Ramos (cell line): ENCODE measurements at regions not wholly inside any gene's neighbourhood (a gene's known extent, or its start where the extent isn't known, plus 50 kb on each side); places are given as distances from the start of the nearest gene placed in this dataset.

Experiments
- in situ Hi-C: fragments of 300-500 bp; cut with MboI; formaldehyde crosslinking; loops from one replicate; pipeline ENCODE4 v1.14.3; 2022; ENCODE audit warnings: low sequenced_read_pairs; ENCODE audit not compliant: unreplicated experiment

DNA sequence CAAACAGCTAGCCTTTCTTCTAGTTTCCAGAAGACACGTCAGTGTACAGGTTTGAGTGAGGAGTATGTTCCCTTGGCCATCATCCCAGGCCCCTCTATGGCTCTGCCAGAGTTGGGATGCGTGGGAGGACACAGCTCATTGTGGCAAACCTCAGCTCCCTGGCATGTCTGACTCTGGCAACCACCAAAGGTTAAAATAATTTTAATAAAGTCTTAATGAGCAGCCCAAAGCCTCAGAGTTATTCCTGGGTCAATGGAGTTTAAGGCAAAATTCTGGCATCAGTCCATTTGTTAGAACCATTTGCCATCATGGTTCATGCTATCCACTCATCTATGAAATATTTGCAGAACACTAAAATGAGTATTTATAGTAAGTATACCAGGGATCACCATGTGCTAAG, 79.8 kb upstream of the PAPPA start:
- in situ Hi-C loops = no loop called here

DNA sequence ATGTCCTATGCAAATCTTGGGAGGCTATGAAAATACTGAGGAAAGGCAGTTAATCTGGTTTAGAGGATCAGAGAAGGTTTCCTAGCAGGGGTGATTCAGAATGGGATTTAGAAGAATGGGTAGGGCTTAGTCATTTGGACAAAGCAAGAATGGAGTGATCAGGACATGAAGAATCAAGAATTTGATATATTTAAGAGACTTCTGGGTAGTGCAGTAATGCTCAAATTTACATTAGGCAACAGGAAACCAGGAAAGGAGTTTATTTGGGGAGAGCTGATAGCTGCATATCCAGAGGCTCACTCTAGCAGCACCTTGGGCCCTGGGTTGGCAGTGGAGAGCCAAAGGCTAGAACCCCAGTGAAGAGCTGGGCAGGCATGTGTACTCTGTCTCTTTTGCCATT, 78.9 kb upstream of the PAPPA start:
- in situ Hi-C loops = no loop called here

DNA sequence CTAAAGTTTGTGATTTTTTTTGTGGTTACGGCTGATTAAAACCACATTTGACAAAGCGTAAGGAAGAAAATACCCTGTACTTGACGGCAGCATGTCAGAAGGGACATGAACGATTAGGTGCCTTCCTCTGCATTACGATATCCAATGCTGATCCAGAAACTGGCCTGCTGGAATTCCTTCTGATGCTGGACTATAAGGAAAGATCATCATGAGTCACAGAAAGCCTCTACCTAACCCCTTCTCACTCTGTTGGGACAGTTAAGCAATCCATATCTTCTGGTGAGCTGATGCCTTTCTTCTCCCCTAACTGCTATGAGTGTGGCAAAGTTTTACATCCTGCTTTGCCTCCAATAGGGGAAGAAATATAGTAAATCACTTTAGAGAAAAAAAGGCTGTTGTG, 78.4 kb upstream of the PAPPA start:
- in situ Hi-C loops = no loop called here

DNA sequence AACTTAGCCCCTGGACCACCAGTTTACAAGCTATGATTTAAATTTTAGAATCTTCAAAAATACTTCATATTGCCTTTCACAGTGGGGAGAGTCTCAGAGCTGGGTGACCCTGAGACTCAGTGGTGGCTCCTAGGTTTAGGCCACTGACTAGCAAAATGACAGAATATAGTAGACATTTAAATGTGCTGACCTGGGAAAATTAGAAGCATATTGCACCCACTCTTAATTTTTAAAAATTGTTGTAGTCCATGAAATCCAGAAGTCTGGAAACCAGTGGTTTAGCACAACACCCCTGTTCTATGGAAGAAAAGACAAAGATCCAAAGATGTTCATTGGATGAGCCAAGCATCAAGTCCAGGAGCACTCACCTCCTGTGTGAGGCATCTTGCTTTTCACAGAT, 75.0 kb upstream of the PAPPA start:
- in situ Hi-C loops = no loop called here

DNA sequence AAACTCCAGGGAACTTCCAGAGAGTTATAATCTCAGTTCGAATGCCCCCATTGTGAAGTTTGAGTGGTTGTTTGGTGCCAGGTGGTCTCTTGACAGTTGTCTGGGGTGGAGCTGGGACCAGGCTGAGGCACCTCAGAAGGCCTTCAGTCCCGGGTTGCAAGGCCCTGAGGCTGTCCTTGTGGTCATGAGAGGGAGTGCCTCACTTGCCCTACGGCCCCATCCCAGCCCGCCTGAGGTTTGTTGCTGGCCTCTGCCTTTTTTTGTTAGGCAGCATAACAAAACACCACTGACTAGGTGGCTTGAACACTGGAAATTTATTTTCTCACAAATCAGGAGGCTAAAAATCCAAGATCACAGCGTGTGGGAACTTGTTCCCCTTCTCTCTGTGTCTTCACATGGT, 73.0 kb upstream of the PAPPA start:
- in situ Hi-C loops = no loop called here

DNA sequence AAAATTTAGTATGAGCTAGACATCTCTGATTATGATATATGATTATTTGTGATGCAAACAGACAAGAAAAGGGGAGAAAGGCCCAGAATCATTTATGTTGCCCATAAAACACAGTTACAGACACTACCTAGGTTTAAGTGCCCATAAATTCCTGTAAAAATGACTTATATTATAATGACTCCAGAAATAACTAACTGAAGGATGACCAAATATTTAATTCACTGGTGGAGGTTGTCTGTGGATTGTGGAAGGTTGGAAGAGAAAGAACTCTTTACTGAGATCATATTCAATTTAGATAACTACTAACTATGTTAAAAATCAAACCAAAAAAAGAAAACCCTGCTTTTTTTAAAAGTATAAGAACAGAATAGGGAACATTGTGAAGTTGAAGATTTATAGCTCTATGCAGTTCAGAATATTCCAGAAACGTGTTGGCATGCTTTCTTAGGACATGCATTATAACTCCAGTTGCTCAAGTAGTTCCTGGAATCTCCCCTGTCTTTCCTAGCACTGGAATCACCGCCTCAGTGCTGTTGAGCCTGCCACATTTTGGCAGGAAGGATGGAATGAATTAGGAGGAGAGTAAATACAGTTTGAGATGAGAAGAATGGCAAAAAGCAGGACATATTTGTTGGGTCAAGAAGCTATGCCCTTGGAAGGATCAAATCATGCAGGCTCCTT, 72.0 kb upstream of the PAPPA start:
- in situ Hi-C loops = no loop called here

DNA sequence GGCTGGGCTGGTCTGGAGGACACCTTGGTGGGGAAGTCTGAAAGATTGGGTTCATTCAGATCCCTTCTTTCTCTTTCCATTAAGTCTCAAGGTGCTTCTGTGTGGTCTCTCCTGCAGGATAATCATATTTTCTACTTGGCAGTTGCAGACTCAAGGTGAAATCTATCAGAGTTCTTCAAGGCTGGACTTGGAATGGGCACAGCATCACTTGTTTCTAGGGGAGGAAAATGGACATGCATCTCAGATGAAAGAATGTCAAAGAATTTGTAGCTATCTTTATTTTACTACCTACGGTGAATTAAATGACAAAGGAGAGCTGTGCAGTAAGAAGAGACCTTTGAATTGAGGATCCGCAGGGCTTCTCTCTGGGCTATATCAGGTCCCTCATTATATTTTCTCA, 69.8 kb upstream of the PAPPA start:
- in situ Hi-C loops = no loop called here

DNA sequence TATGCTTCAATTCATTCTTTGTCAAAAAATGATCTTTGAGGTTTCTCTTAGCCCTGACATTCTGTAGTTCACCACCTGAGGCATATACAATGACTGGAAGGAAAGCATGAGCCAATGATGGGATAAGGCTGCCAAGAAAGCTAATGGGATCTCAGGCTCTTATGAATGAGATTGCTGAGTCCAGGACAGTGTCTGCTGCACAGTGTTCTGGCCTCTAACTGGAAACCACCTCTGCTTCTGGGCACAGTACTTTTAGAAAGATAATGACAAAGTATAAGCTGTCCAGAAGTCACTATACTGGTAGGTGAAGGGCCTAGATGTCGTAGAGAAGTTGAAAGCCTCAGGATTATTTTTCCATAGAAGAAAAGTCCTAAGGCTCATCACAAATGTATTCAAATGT, 69.1 kb upstream of the PAPPA start:
- in situ Hi-C loops = no loop called here

DNA sequence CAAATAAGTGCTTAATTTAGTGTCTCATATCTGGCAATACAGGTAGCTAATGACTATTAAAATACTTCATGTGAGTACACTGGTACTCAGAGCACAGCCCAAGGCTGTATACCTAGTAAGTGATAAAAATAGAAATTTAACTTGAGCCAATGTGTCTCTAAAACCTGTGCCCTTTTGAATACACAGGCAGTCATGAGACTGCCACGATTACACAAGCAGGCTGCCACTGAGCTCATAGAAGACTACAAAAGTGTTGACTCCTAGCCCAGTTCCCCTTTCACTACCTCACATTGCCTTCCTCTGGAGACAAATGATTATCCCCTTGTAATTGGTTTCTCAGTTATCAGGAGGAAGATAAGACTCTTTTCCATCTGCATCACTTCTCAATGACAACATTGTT, 66.3 kb upstream of the PAPPA start:
- in situ Hi-C loops = no loop called here

DNA sequence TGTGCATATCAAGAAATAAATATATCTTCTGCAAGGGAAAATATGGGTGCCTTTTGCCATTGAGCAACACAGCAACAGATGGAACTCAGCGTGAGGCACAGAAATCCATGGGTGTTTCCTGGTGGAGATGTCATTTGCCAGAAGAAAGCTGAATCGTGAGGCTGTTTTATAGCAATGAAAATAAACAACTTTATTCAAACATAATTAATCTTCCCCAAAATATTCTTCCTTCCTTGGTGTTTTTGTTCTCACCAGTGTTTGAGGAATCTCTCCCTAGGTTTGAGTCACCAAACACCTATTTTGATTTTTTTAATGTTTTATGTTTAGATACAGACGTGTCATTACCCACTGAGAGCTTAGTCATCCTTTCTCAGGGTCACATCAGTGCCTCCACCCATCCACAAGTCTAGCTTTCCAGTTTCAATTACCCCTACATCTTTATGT, 65.8 kb upstream of the PAPPA start:
- in situ Hi-C loops = no loop called here

DNA sequence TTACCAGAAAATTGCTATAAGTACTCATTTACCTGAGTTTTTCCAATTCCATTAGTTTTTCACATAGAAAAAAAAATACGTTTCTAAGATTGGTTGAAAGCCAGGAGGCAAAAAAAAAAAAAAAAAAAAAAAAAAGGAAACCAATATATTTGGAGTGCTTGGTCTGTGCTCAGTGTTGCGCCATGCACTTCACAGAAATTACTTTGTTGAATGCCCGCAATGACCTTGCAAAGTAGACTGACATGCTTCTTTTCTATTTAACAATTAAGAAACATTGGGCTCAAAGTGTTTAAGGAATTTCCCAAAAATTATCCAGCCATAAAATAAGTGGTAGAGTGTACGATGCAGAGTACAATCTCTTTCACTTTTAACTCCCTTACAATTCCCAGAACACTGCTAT, 65.2 kb upstream of the PAPPA start:
- in situ Hi-C loops = no loop called here

DNA sequence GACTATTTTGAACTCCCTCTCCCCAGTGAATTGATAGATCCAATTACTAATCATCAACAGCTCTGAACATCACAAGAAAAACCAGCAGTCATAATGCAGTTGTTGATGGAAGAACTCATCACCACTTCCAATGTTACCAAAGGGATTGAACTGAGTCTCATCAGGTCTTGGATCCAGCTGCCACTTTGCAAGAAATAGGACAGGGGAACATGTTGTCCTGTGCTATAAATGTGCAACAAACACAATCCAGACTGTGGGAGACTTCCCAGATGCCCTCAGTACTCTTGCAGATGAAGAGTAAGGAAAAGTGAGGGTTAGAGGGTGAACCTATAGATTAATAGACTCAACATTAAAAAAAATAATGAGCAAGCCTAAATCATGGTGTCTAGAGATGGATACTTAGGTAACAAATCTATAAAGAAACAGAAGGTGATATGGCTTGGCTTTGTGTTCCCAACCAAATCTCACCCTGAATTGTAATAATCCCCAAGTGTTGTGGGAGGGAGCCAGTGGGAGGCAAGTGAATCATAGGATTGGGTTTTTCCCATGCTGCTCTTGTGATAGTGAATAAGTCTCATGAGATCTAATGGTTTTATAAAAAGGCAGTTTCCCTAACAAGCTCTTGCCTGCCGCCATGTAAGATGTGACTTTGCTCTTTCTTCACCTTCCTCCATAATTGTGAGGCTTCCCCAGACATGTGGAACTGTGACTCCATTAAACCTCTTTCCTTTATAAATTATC, 63.4 kb upstream of the PAPPA start:
- in situ Hi-C loops = no loop called here

DNA sequence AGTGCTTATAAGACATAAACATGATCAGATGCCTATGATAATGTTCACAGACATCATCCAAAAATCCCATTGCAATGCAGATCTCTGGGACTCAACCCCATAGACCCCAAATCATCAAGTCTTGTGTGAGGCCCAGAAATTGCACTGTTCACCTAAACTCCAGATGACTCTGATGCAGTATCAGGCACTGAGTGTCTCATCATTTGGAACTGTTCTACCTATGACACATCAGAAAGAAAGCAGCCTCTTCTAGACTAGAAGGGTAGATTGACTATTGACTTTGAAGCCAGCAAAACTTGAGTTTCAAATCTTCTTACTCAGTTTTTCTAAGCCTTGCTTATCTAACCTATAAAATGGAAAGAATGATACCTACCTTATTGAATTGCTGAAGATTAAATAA, 58.7 kb upstream of the PAPPA start:
- in situ Hi-C loops = no loop called here

DNA sequence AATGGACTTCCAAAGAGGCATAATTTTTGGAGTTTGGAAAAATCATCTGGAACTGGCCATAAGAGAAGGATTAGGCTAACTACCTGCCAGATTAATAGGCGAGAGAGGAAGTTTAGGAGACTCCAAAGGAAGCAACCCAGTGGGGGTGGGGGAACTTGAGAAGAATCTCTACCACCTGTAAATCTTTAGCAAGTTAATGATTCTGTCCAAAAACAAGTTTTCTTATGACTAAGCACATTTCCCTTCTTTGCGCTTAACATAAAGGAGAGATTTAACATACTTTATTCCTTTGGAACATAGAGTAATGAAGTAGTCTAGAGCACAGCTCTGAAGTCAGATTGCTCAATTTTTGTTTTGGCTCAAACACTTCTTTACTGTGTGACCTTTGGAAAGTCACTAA, 58.2 kb upstream of the PAPPA start:
- in situ Hi-C loops = no loop called here

DNA sequence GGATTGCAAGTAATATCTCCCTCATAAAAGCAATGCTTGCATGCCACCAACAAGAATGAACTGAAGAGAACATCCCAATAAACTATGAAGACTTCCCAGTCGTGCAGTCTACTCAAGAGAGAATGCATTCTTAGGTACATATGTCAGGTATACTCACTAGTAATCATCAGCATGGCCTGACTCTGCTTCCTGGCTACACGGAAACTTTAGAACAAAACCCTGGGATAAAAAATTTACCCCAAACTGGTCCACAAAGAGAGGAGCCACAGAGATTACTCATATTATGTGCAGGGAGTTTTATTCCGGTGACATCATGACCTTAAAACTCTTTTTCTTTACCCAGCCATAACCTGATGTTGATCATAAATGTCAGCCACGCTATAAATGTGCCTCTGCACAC, 57.5 kb upstream of the PAPPA start:
- in situ Hi-C loops = no loop called here

DNA sequence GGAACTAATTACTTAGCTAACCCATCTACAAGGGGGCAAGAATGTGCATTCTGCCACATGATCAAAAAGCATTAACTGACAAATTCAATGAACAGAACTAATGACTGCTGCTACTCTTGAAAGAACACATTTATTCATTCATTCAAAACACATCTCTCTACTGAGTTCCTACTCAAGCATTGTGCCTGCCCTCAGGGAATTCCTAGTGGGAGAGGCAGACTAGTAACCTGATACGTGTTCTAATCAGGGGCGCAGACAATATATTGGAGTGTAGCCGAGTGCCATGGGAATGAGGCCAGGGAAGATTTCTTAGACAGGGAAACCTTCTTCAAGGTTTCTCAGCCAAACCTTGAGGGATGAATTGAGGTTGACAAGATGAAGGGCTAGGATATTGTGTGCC, 56.7 kb upstream of the PAPPA start:
- in situ Hi-C loops = no loop called here

DNA sequence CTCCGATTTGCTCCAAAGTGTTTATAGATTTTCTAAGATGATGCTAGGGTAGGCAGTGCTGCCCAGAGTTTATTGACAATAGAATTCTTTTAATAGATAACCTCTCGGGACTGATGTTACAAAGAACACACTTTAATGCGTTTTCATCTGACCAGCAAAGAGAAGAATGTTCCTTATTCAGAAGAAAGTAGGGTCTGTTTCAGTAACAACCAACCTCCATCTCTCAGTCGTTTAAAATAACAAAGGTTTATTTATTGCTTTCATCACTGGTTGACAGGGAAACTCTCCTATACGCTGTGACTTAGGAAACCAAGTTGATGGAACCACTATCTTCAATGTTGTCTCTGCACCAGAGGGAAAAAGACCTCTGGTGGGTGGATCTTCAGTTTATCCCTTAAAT, 55.1 kb upstream of the PAPPA start:
- in situ Hi-C loops = no loop called here

DNA sequence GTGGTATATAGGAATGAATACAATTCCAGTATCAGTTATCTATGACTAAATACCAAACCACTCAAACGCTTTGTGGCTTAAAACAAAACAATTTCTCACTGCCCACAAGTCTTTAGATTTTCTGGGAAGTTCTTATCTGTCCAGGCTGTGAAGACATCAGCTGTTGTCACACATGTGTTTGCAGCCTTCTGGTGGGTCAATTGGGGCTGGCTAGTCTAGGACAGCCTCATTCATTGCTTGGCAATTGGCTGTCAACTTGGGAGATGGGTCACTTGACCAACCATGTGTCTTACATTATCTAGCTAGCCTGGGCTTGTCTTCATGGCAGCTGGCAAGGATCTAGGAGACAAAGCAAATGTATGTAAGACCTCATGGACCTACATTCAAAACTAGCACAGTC, 53.8 kb upstream of the PAPPA start:
- in situ Hi-C loops = no loop called here

DNA sequence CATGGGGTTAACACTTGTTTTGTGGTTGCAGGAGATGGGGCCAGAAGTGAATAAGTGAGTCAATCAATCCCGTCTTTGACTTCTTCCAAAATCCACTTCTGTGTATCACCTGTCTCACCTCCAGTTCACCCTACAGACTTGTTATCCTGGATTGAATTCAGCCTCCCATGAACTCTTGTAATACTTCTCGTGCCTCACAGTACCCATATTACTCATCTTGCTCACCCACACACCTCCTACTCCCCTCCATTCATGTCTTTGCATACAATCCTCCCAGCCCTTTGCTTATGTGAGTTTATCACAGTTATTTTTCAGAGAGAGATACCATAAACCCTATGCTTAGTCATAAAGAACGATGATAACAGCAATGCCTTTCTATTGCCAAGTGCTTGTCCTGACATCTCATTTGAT, 52.9 kb upstream of the PAPPA start:
- in situ Hi-C loops = no loop called here

DNA sequence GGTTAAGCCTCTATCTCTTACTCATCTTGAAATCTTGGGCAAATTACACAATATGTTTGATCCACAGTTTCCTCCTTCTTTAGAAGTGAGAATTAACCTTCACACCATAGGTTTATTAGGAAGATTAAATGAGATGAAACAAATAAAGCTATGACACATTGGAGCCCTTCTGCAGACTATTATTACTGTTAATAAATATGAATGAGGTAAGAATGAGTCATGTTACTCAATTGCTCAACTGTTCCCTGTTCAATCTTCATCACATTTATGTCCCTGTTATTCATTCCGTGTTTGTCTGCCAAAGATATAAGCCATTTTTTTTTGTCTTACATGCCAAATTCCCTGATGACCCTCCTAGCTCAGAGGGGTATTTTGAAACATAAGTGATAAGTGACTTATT, 52.1 kb upstream of the PAPPA start:
- in situ Hi-C loops = no loop called here

DNA sequence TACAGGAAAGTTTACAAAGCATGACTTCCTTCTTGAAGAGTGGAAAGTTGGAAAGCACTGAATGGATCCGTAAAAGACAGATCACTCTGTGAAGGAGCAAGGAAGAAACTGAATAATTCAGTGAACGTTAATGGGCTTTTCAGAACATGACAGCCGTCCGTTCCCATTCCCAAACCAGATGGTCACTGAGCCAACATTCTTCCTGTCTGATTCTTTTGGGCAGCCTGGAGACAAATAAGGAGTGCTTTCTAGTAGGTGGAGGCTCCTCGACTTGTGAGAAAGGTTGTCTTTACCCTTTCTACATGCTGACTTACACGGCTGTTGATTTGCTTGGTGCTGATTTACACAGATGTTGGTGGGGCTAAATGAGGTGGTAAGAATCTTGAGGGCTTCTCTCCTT, 51.0 kb upstream of the PAPPA start:
- in situ Hi-C loops = no loop called here
